Ecto neural progenitor cell (in vitro differentiated cells): ENCODE measurements at regions not wholly inside any gene's neighbourhood (a gene's known extent, or its start where the extent isn't known, plus 50 kb on each side); places are given as distances from the start of the nearest gene placed in this dataset.

Source experiments
- DNase-seq: peaks from one replicate; pipeline ENCODE4 v3.0.0-alpha.2; 2018; ENCODE audit warnings: low spot score

DNA sequence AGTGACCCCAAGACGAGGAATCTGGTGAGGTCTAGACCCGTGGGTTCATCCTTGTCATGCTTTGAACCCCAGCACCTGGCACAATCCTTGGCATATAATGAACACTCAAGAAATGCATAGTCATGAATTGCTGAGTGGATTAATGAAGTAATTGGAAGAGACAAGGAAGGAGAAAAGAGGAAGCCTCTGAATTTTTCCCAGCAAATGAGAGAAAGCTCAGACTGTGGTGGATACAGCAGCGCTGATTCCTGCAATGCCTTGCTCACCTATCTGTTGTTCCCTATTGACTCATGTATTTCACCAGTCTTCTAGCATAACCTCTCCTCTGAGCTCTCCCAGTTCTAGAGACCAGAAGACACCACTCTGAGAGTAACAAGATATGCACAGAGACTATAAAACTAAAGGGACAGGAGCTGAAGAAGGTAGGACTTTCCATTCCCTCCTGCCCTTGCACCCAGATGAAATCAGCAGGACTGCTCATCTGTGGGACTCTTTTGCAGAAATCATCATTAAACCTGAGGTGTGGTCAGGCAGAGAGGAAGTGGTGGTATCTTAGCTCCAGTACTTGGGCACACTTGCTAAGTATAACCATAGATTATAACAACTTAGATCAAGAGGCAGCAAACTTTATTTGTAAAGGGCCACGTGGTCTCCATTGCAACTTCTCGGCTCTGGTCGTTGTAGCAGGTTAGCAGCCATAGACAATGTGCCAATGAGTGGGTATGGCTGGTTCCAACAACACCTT, 102.8 kb downstream of the MAF start:
- no peak for DNase-seq

- no peak for DNase-seq
Observed at GRCh38 chr16:79493911-79494310, 106.6 kb downstream of the MAF start.

DNA sequence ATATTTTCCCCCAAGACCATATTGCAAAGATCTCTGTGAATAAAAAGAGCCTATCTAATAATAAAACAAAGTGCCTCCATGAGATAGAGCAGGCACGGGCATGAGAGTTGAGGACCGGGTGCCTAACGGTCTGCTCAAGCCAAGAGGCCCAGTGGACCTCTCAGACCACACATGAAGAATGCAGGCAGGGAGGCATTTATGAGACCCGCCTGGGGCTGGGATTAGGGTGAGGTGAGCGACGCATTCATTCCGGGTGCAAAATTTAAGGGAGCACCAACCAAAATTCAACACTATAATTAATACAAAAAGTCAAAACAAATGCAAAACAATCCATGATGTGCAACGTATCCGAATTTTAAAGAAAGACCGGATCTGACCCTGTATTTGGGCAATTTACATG, 108.5 kb downstream of the MAF start:
- DNase-seq = no peak

DNA sequence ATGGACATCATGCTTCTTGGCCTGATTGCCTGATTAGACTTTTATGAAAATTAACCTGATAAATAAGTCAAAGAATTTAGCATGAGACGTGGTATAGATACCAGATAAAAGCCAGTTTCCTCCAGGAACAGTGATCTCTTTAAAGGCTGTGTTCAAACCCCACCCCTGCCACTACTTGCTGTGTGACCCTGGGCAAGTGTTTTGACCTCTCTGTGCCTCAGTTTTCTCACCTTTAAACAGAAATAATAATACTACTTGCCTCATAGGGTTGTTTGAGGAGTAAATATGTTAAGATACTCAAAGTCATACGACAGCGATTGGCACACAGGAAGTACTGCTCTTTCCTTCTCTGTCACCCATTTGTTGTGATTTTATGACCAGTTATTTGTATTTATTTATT, 115.5 kb downstream of the MAF start:
- DNase-seq = no peak

- no peak for DNase-seq
Observed at GRCh38 chr16:79484237-79484636, 116.3 kb downstream of the MAF start.

- no peak for DNase-seq
Observed at GRCh38 chr16:79483336-79483735, 117.2 kb downstream of the MAF start.

DNA sequence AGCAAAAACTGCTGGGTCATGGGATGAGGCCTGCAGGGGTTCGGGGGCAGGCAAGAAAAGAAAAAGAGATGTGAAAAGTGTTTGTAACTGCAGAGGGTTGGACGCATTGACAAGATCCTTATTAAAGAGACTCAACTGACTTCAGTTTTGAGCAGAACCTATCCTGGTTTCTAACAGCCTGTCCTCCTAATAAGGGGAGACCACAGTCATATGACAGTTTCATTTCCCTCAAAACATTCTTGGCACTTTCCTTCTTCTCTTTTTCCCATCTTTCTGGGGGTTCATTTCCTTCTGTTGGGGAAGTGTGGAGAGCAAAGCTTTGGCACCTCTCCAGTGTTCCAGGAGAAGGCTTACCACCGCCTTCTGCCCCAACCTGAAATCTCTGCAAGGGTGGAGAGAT, 118.5 kb downstream of the MAF start:
- DNase-seq = no peak

GRCh38 chr16:79480929-79481328, 119.6 kb downstream of the MAF start:
- no peak for DNase-seq

DNA sequence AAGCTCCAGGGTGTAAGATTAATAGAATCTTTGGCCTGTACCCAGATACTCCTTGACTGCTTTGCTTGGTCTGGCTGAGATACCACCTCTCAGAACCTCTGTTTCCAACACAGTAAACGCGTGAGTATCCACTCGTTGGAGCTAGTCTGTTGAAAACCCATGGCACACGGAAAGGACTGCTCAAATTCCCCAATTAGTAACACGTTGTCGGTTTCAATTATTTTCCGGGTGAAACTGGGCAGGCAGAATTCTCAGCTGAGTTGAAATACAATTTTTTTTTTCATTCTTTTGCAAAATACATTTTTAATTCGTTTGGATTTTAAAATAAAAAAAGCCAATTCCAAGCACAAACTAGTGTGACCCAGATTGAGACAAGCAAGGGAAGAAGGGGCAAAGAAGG, 120.5 kb downstream of the MAF start:
- no peak for DNase-seq

DNA sequence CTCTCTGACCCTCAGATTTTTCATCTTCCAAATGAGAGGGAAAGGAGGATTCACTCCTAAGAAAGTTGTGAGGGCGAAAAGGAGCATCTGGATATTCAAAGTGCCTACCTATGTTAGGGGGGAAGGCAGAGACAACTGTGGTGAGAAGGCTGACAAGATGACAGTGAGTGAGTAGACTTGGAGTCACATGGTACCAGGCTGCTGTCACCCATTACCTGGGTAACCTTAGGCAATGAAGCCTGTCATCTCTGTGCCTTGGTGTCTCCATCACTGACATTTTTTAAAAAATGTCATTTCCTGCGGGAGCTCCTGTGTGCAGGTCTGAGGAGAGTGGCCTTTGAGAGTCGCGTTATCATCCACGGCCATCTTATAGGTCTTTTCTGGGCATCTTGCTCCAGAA, 124.0 kb downstream of the MAF start:
- DNase-seq = no peak

DNA sequence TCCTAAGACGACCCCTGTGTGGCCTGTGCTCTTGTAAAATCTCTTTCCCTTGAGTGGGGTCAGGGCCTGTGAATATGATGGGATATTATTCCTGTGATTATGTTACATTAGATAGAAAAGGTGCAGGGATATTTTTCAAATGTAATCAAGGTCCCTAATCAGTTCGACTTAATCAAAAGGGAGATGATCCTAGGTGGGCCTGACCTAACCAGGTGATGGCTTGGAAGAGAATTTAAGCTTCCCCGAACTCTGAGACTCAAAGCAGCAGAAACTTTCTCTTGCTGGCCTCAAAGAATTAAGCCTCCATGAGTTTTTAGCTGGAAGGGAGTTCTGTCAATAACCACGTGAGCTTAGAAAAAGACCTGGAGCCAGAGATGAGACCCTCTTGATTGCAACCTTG, 124.7 kb downstream of the MAF start:
- no peak for DNase-seq

- no peak for DNase-seq
Observed at GRCh38 chr16:79473456-79473855, 127.1 kb downstream of the MAF start.

GRCh38 chr16:79472426-79472825, 128.1 kb downstream of the MAF start:
- no peak for DNase-seq

DNA sequence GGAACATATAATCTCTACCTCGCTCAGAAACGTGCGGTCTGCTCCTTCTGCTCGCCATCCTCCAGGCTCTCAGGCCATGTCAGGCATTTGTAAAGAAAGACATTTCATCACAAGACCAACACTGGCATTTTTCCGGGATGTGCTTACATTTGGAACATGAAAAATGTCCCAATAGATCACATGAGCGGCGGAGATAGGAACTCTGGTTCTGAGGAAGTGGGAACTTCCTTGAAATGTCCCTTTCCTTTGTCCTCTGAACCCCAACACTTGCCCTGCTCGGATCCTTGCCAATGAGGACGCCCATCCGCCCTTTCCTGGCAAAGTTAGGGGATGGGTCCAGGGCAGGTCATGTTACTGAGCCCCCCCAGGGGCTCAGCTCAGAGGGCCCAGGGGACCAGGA, 130.5 kb downstream of the MAF start:
- DNase-seq = no peak

- no peak for DNase-seq
Observed at GRCh38 chr16:79468631-79469030, 131.9 kb downstream of the MAF start.

DNA sequence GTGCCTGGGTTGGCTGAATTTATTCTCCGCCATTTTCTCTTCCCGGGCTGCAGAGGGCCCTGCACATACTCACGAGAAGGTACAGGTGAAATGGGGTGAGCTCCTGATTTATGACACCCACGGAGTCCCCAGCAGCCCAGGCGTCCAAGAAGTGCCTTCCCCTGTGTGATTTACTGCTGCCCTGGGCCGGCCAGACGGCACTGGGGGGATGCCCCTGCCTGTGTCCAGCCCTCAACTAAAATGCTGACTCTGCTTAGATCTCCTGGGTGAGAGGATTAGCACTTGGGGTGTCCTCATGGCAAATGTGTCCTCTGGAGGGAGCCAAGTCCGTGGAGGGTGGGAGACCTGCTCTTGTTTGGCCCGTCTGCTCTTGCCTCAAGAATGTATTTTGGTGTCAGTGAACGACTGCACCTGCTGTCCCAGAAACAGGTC, 132.4 kb downstream of the MAF start:
- no peak for DNase-seq

GRCh38 chr16:79466111-79466510, 134.4 kb downstream of the MAF start:
- DNase-seq = no peak

DNA sequence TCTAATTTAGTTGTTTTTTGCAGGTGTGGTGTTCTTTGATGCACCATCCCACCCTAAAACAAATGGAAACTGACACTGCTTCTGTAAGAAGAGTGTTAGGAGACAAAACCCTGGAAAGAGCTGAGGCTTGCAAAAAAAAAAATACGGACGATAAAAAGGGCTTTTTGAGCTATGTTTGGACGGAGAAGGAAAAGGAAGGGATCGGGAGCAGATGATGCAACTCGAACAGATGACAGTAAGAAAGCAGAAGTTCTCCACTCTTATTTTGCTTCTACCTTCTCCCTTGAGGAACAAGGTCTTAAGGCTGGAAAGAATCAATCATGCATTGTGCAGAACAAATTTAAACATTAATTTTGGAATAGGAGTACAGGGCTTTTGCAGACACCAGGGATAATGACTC, 136.7 kb downstream of the MAF start:
- no peak for DNase-seq

GRCh38 chr16:79456036-79456435, 144.5 kb downstream of the MAF start:
- no peak for DNase-seq

- no peak for DNase-seq
Observed at GRCh38 chr16:79452671-79453070, 147.9 kb downstream of the MAF start.

DNA sequence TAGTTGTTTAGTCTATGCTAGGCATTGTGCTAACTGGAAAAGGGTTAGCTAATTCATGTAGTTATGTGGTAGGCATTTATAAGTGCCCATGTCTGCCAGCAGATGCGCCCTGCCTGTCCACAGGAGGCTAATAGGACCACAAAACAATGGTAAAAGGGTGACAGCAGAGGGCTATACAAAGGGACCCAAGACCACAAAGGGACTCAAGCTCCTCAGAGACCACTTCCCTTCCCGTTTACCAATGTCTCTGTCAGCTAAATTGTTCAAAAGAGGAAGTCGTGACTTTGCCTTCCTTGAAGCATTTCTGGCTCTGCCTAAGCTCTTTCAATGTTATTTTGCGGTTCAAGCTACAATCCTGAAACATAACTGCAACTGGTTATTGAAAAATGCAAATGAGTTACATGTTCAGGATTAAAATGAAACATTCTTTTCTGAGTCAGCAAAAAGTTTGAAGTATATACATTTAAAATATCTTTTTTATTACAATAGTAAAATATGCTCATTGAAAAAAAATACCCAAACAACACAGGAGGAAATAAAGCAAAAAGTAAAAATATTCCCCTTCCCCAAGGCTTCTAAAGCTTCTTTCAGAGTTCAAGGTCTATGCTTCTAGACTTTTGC, 149.2 kb downstream of the MAF start:
- no peak for DNase-seq

DNA sequence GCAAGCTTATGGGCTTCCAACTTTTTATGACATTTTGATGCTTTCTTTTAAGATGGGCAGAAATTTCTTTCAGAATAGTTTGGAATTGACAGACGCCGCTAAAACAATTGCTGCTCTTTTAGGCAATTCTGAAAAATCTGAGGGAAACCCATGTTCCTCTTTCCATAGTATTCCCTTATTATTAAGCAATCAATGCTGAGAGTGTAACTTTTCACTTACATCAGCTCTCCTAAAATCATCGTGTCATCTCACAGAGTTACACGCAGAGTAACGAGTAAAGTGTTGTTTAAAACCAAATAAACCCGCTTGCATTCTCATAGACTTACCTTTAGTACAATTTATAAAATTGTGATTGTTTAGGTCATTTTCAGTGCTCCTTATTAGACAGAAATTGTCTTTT, 150.6 kb downstream of the MAF start:
- no peak for DNase-seq

DNA sequence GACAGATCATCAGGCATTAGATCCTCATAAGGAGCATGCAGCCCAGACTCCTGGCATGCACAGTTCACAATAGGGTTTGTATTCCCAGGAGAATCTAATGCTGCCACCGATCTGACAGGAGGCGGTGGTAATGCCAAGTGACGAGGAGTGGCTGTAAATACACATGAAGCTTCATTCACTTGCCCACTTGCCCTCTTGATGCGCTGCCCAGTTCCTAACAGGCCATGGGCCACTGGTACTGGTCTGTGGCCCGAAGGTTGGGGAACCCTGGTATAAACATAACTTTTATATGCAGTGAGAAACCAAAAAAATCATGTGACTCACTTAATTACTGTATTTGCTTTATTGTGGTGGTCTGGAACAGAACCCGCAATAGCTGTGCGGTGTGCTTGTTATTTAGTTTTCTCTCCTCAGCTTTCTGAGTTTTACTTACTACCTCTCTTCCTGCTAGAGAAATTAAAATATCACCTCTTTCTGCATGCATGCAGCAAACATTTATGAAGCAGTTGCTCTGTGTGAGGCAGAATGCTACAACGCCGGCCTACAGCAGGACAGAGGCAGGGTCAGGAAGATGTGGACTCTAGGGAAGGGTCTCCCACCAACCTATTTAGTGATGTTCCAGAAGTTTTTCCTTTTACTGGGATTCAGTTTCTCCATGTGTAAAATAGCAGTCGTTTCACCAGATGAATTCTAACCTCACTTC, 151.3 kb downstream of the MAF start:
- no peak for DNase-seq
